Bronchial epithelial cell (primary cell): ENCODE measurements at regions not wholly inside any gene's neighbourhood (a gene's known extent, or its start where the extent isn't known, plus 50 kb on each side); places are given as distances from the start of the nearest gene placed in this dataset.

Experiments used
- DNase-seq: peaks from one replicate; pipeline ENCODE4 v3.0.0-alpha.2; 2010; ENCODE audit warnings: low read depth
- FAIRE-seq: peaks from 2 replicates; lab custom pipeline; 2011; peaks lifted over from hg19 to GRCh38; lab: Jason Lieb, UNC
- H3K27me3 ChIP-seq: 2 replicates; pipeline ENCODE4 v1.5.1; 2011; ENCODE audit warnings: low read length; ENCODE audit not compliant: control insufficient read depth, insufficient read depth
- H3K36me3 ChIP-seq: 2 replicates; pipeline ENCODE4 v1.5.1; 2011; ENCODE audit warnings: low read length; ENCODE audit not compliant: control insufficient read depth, insufficient read depth
- H3K4me3 ChIP-seq: 2 replicates; pipeline ENCODE4 v1.5.1; 2011; ENCODE audit warnings: mild to moderate bottlenecking, low read depth, low read length, control low read depth
- CTCF ChIP-seq: IDR thresholded peaks from 2 replicates; pipeline ENCODE4 v1.5.1; 2011; ENCODE audit warnings: mild to moderate bottlenecking, moderate library complexity, low read length, control low read depth, inconsistent platforms; ENCODE audit not compliant: insufficient read depth, severe bottlenecking

- H3K4me3 ChIP-seq, result no peak overlapping the region
- no peak for TF ChIP-seq CTCF
- no peak for FAIRE-seq
These were observed 242.6 kb downstream of the NPR3 start for GRCh38 chr5:32953694-32954093.

GRCh38 chr5:32955814-32956213 lies 244.7 kb downstream of the NPR3 start:
- no peaks in the 10 kb centered on the region for H3K27me3 ChIP-seq
- no peaks in the 10 kb centered on the region for H3K36me3 ChIP-seq
- TF ChIP-seq CTCF, result no peak
- DNase-seq, result no peak
- no peak overlapping the region for H3K4me3 ChIP-seq
- FAIRE-seq, result no peak

More at GRCh38 chr5:32953694-32954093, 242.6 kb downstream of the NPR3 start:
- Histone ChIP-seq H3K36me3 (no peaks in the 10 kb centered on the region), H3K27me3 (no peaks in the 10 kb centered on the region)
- no peak for DNase-seq

- FAIRE-seq (no peak), DNase-seq (no peak)
- no peaks in the 10 kb centered on the region for H3K27me3 ChIP-seq
- H3K4me3 ChIP-seq, result no peak overlapping the region
- H3K36me3 ChIP-seq, result no peaks in the 10 kb centered on the region
- TF ChIP-seq CTCF, result no peak
These were observed 249.4 kb downstream of the NPR3 start for GRCh38 chr5:32960340-32961058.

- H3K27me3 ChIP-seq, result no peaks in the 10 kb centered on the region
- no peak for TF ChIP-seq CTCF
- FAIRE-seq, result no peak
- no peaks in the 10 kb centered on the region for H3K36me3 ChIP-seq
- H3K4me3 ChIP-seq, result no peak overlapping the region
- peak; percentile 97 for DNase-seq
These were observed 249.9 kb downstream of the NPR3 start for GRCh38 chr5:32961059-32961415.

GRCh38 chr5:32964261-32964660 lies 253.1 kb downstream of the NPR3 start:
- Histone ChIP-seq H3K4me3 (no peak overlapping the region), H3K27me3 (no peaks in the 10 kb centered on the region), H3K36me3 (no peaks in the 10 kb centered on the region)
- FAIRE-seq (no peak), DNase-seq (peak; percentile 36)
- TF ChIP-seq CTCF, result no peak

GRCh38 chr5:32973646-32974045 lies 262.5 kb downstream of the NPR3 start:
- no peaks in the 10 kb centered on the region for H3K36me3 ChIP-seq
- no peak for TF ChIP-seq CTCF
- FAIRE-seq, result no peak
- H3K27me3 ChIP-seq, result peaks cover 5% of the 10 kb centered on the region
- no peak overlapping the region for H3K4me3 ChIP-seq
- peak; percentile 86 for DNase-seq
